ENCODE measurements at regions not wholly inside any gene's neighbourhood (a gene's known extent, or its start where the extent isn't known, plus 50 kb on each side); places are given as distances from the start of the nearest gene placed in this dataset.
"Not testable (repeated sequence)": the region's sequence is repeated elsewhere in the genome, so short reads cannot be mapped to it uniquely, and the experiment has no call there.

- DNase-seq (ENCODE audit: low read depth, low spot score): not testable (repeated sequence)
These were observed 213.2 kb downstream of the BANP start for GRCh38 chr16:88164196-88165039.

GRCh38 chr16:88165040-88165544 lies 213.9 kb downstream of the BANP start:
- DNase-seq (ENCODE audit: low read depth, low spot score): not testable (repeated sequence)

- DNase-seq (ENCODE audit: low read depth, low spot score): not testable (repeated sequence)
These were observed 214.4 kb downstream of the BANP start for GRCh38 chr16:88165683-88166082.

- DNase-seq (ENCODE audit: low read depth, low spot score): not testable (repeated sequence)
These were observed 215.1 kb downstream of the BANP start for GRCh38 chr16:88166209-88166773.

- DNase-seq (ENCODE audit: low read depth, low spot score): not testable (repeated sequence)
These were observed 214.8 kb upstream of the ZNF469 start for GRCh38 chr16:88167798-88168556.

- DNase-seq (ENCODE audit: low read depth, low spot score): not testable (repeated sequence)
These were observed 214.2 kb upstream of the ZNF469 start for GRCh38 chr16:88168557-88168949.

- not testable (repeated sequence) for DNase-seq (ENCODE audit: low read depth, low spot score)
These were observed 213.5 kb upstream of the ZNF469 start for GRCh38 chr16:88169136-88169830.

GRCh38 chr16:88169831-88170165 lies 213.0 kb upstream of the ZNF469 start:
- DNase-seq (ENCODE audit: low read depth, low spot score): not testable (repeated sequence)

GRCh38 chr16:88170528-88170991 lies 212.2 kb upstream of the ZNF469 start:
- DNase-seq (ENCODE audit: low read depth, low spot score): no peak

GRCh38 chr16:88171126-88171525 lies 211.6 kb upstream of the ZNF469 start:
- DNase-seq (ENCODE audit: low read depth, low spot score): not testable (repeated sequence)

GRCh38 chr16:88176184-88176583 lies 206.6 kb upstream of the ZNF469 start:
- not testable (repeated sequence) for DNase-seq (ENCODE audit: low read depth, low spot score)

GRCh38 chr16:88176591-88177180 lies 206.1 kb upstream of the ZNF469 start:
- DNase-seq (ENCODE audit: low read depth, low spot score): not testable (repeated sequence)

GRCh38 chr16:88178251-88178650 lies 204.5 kb upstream of the ZNF469 start:
- not testable (repeated sequence) for DNase-seq (ENCODE audit: low read depth, low spot score)

GRCh38 chr16:88178896-88179295 lies 203.9 kb upstream of the ZNF469 start:
- not testable (repeated sequence) for DNase-seq (ENCODE audit: low read depth, low spot score)

- DNase-seq (ENCODE audit: low read depth, low spot score): not testable (repeated sequence)
These were observed 199.5 kb upstream of the ZNF469 start for GRCh38 chr16:88182967-88183881.

- DNase-seq (ENCODE audit: low read depth, low spot score): not testable (repeated sequence)
These were observed 198.7 kb upstream of the ZNF469 start for GRCh38 chr16:88184053-88184452.

- not testable (repeated sequence) for DNase-seq (ENCODE audit: low read depth, low spot score)
These were observed 198.0 kb upstream of the ZNF469 start for GRCh38 chr16:88184566-88185355.

GRCh38 chr16:88185406-88185805 lies 197.4 kb upstream of the ZNF469 start:
- not testable (repeated sequence) for DNase-seq (ENCODE audit: low read depth, low spot score)
